ENCODE measurements at regions not wholly inside any gene's neighbourhood (a gene's known extent, or its start where the extent isn't known, plus 50 kb on each side); places are given as distances from the start of the nearest gene placed in this dataset.

- in situ Hi-C loops (cut with MboI; ENCODE audit: low sequenced_read_pairs), result no loop called here
- DNase-seq (ENCODE audit: low spot score in 2 of 2), result no peak
- Histone ChIP-seq H3K4me1 (peaks cover 12% of the 10 kb centered on the region), H3K9me3 (no peaks in the 10 kb centered on the region), H3K36me3 (replicated peaks) (no peaks in the 10 kb centered on the region), H3K4me3 (no peak overlapping the region), H3K27me3 (ENCODE audit: low read depth) (no peaks in the 10 kb centered on the region)
Observed at GRCh38 chr11:80810695-80811094, 1369.9 kb upstream of the TENM4 start.

DNA sequence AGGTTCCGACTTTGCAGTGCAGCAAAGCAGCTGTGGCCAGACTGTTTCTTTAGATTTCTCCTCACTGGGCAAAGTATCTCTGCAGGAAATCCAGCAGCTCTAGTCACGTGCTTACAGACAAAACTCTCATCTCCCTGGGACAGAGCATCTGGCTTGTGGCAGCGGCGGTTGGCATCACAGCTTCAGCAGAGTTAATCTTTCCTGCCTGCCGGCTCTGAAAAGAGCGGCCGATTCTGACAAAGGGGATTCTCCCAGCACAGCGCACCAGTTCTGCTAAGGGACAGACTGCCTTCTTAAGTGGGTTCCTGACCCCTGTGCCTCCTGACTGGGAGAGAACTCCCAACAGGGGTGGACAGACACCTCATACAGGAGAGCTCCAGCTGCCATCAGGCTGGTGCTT lies 1357.3 kb upstream of the TENM4 start:
- in situ Hi-C loops (cut with MboI; ENCODE audit: low sequenced_read_pairs), result no loop called here
- H3K27me3 ChIP-seq (ENCODE audit: low read depth), result no peaks in the 10 kb centered on the region
- no peaks in the 10 kb centered on the region for H3K36me3 ChIP-seq (replicated peaks)
- peaks cover 3% of the 10 kb centered on the region; the same call in 1 of the 2 replicates for H3K9me3 ChIP-seq
- DNase-seq (ENCODE audit: low spot score in 2 of 2), result no peak
- H3K4me1 ChIP-seq, result no peaks in the 10 kb centered on the region
- H3K4me3 ChIP-seq, result no peak overlapping the region

GRCh38 chr11:80783561-80783960 lies 1342.7 kb upstream of the TENM4 start:
- Histone ChIP-seq H3K36me3 (replicated peaks) (no peaks in the 10 kb centered on the region), H3K27me3 (ENCODE audit: low read depth) (no peaks in the 10 kb centered on the region), H3K4me1 (no peaks in the 10 kb centered on the region), H3K4me3 (no peak overlapping the region), H3K9me3 (no peaks in the 10 kb centered on the region)
- in situ Hi-C loops (cut with MboI; ENCODE audit: low sequenced_read_pairs), result no loop called here
- DNase-seq (ENCODE audit: low spot score in 2 of 2), result no peak

DNA sequence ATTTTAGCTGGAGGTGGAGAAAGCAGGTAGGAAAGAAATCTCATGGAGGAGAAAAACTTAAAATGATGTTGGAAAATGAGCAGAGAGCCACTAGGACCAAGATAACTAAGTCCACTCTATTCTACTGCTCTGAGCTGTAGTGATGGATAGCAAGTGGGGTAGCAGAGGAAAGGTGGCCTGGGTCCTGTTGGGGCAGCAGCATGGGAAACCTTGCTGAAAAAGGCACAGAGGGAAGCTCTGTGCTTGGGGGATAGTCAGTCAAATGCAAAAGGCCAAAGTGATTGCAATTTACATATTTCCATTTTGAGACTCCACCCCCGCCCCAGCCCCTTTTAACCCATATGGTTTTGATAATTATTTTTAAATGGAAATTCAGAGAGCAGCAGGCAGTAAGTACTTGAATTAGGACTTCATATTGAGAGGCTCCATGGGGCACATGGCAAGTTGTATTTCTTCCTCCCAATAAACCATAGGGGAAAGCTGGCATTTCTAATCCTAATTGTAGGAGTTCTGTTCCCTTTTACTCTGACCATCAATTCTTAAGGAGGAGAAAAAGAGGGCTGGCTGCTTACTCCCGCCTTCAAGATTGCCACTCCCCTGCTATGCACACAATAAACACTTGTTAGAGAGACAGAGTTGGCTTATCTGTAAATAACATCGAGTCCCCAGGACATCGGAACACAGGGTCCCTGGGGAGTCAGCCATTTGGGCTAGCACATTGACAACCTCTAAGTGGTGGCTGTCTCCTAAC lies 1341.5 kb upstream of the TENM4 start:
- H3K36me3 ChIP-seq (replicated peaks), result no peaks in the 10 kb centered on the region
- no peak overlapping the region for H3K4me3 ChIP-seq
- H3K9me3 ChIP-seq, result no peaks in the 10 kb centered on the region
- in situ Hi-C loops (cut with MboI; ENCODE audit: low sequenced_read_pairs), result no loop called here
- DNase-seq (ENCODE audit: low spot score in 2 of 2), result no peak
- H3K4me1 ChIP-seq, result no peaks in the 10 kb centered on the region
- H3K27me3 ChIP-seq (ENCODE audit: low read depth), result no peaks in the 10 kb centered on the region

- no peak overlapping the region for H3K4me3 ChIP-seq
- H3K9me3 ChIP-seq, result no peaks in the 10 kb centered on the region
- in situ Hi-C loops (cut with MboI; ENCODE audit: low sequenced_read_pairs), result no loop called here
- no peak for DNase-seq (ENCODE audit: low spot score in 2 of 2)
- no peaks in the 10 kb centered on the region for H3K27me3 ChIP-seq (ENCODE audit: low read depth)
- no peaks in the 10 kb centered on the region for H3K36me3 ChIP-seq (replicated peaks)
- H3K4me1 ChIP-seq, result no peaks in the 10 kb centered on the region
Observed at GRCh38 chr11:80779905-80780605, 1339.2 kb upstream of the TENM4 start.

DNA sequence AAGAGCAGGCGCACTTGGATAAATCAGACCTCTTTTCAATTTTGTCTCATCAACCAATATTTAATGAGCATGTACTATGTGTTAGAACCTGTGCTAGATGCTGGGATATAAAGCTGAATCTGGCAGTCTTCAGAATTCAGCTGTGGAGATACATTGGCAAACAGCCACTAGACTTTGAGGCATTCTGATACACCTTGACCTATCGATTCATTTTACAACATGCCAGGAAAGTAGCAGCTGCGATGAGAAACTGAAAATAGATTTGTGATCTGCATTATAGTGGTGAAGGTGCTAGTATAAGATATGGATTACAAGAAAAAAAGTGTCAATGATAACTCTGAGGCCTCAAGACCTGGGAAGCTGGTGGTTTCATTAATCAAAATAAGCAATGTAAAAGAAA lies 1338.1 kb upstream of the TENM4 start:
- no peaks in the 10 kb centered on the region for H3K36me3 ChIP-seq (replicated peaks)
- in situ Hi-C loops (cut with MboI; ENCODE audit: low sequenced_read_pairs), result no loop called here
- no peak for DNase-seq (ENCODE audit: low spot score in 2 of 2)
- no peaks in the 10 kb centered on the region for H3K4me1 ChIP-seq
- no peak overlapping the region for H3K4me3 ChIP-seq
- H3K27me3 ChIP-seq (ENCODE audit: low read depth), result no peaks in the 10 kb centered on the region
- H3K9me3 ChIP-seq, result no peaks in the 10 kb centered on the region

- H3K4me3 ChIP-seq, result no peak overlapping the region
- no peaks in the 10 kb centered on the region for H3K4me1 ChIP-seq
- no peaks in the 10 kb centered on the region for H3K27me3 ChIP-seq (ENCODE audit: low read depth)
- no peaks in the 10 kb centered on the region for H3K36me3 ChIP-seq (replicated peaks)
- H3K9me3 ChIP-seq, result no peaks in the 10 kb centered on the region
- no peak for DNase-seq (ENCODE audit: low spot score in 2 of 2)
- in situ Hi-C loops (cut with MboI; ENCODE audit: low sequenced_read_pairs), result no loop called here
Observed at GRCh38 chr11:80778432-80778831, 1337.6 kb upstream of the TENM4 start.

- Histone ChIP-seq H3K4me1 (no peaks in the 10 kb centered on the region), H3K4me3 (no peak overlapping the region), H3K36me3 (replicated peaks) (no peaks in the 10 kb centered on the region), H3K9me3 (no peaks in the 10 kb centered on the region), H3K27me3 (ENCODE audit: low read depth) (no peaks in the 10 kb centered on the region)
- DNase-seq (ENCODE audit: low spot score in 2 of 2), result peak in 1 of 2 experiments; percentile 9
- in situ Hi-C loops (cut with MboI; ENCODE audit: low sequenced_read_pairs), result no loop called here
Observed at GRCh38 chr11:80773919-80774318, 1333.1 kb upstream of the TENM4 start.

- H3K36me3 ChIP-seq (replicated peaks), result no peaks in the 10 kb centered on the region
- no peaks in the 10 kb centered on the region for H3K9me3 ChIP-seq
- H3K27me3 ChIP-seq (ENCODE audit: low read depth), result no peaks in the 10 kb centered on the region
- in situ Hi-C loops (cut with MboI; ENCODE audit: low sequenced_read_pairs), result no loop called here
- DNase-seq (ENCODE audit: low spot score in 2 of 2), result no peak
- H3K4me1 ChIP-seq, result no peaks in the 10 kb centered on the region
- no peak overlapping the region for H3K4me3 ChIP-seq
Observed at GRCh38 chr11:80771017-80771416, 1330.2 kb upstream of the TENM4 start.

GRCh38 chr11:80758787-80759186 lies 1318.0 kb upstream of the TENM4 start:
- DNase-seq (ENCODE audit: low spot score in 2 of 2), result no peak
- Histone ChIP-seq H3K36me3 (replicated peaks) (no peaks in the 10 kb centered on the region), H3K4me3 (no peak overlapping the region), H3K4me1 (no peaks in the 10 kb centered on the region), H3K27me3 (ENCODE audit: low read depth) (no peaks in the 10 kb centered on the region), H3K9me3 (no peaks in the 10 kb centered on the region)
- in situ Hi-C loops (cut with MboI; ENCODE audit: low sequenced_read_pairs), result no loop called here

DNA sequence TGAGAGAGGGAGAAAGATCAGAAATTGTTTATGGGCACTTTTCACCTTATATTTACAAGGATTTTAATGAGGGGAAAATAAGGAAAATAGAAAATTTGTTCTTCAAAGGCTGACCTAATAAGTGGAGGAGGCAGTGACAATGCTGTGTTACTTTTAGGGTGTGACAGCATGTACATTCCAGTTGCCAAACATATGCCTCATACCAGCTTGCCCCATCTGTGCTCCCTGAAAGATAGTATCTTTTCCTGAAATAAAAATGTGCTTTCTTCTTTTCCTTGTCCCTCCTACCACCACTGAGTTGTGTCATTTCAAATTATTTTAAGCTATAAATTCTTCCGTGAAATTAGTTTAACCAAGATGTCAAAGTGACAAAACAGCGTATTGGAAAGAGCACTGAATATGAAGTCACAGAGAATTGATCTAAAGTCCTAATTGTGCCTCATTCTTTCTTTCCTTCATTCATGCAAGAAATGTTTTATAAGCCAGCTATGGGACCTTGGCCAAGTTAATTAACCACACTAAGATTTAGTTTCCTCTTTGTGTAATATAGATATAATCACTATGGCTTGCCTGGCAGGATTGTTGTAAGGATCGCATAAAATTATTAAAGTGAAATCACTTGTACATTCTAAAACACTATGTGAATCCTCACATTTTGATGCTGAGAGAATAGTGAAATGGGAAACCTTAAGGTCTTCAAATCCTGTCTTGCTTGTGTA lies 1307.5 kb upstream of the TENM4 start:
- H3K36me3 ChIP-seq (replicated peaks), result no peaks in the 10 kb centered on the region
- no peaks in the 10 kb centered on the region for H3K27me3 ChIP-seq (ENCODE audit: low read depth)
- no peak overlapping the region for H3K4me3 ChIP-seq
- no peaks in the 10 kb centered on the region for H3K9me3 ChIP-seq
- in situ Hi-C loops (cut with MboI; ENCODE audit: low sequenced_read_pairs), result no loop called here
- no peaks in the 10 kb centered on the region; the same call in 1 of the 2 replicates for H3K4me1 ChIP-seq
- no peak for DNase-seq (ENCODE audit: low spot score in 2 of 2)

DNA sequence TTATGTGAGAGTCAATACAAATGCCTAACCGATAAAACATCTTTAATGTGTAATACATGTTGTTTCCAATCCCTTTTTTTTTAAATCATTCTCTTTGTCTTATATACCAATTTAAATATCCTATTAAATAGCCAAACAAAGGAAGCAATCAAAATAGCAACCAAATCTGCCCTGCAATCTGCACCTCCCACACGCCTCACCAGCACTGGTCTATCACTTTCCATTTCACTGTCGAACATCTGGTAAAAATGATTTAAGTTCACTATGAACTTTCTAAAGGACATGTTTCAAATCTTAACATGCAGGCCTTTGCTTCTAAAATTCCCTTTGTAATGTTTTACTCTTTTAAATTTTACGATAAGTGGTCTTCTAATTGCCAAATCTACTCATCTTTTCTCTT lies 1305.5 kb upstream of the TENM4 start:
- H3K9me3 ChIP-seq, result no peaks in the 10 kb centered on the region
- no peaks in the 10 kb centered on the region for H3K27me3 ChIP-seq (ENCODE audit: low read depth)
- no peak overlapping the region for H3K4me3 ChIP-seq
- in situ Hi-C loops (cut with MboI; ENCODE audit: low sequenced_read_pairs), result no loop called here
- DNase-seq (ENCODE audit: low spot score in 2 of 2), result no peak
- H3K4me1 ChIP-seq, result no peaks in the 10 kb centered on the region; the same call in 1 of the 2 replicates
- no peaks in the 10 kb centered on the region for H3K36me3 ChIP-seq (replicated peaks)

- no peak for DNase-seq (ENCODE audit: low spot score in 2 of 2)
- Histone ChIP-seq H3K9me3 (no peaks in the 10 kb centered on the region), H3K27me3 (ENCODE audit: low read depth) (no peaks in the 10 kb centered on the region), H3K4me3 (no peak overlapping the region), H3K4me1 (no peaks in the 10 kb centered on the region; the same call in 1 of the 2 replicates), H3K36me3 (replicated peaks) (no peaks in the 10 kb centered on the region)
- in situ Hi-C loops (cut with MboI; ENCODE audit: low sequenced_read_pairs), result no loop called here
Observed at GRCh38 chr11:80745416-80745815, 1304.6 kb upstream of the TENM4 start.

- no peak for DNase-seq (ENCODE audit: low spot score in 2 of 2)
- in situ Hi-C loops (cut with MboI; ENCODE audit: low sequenced_read_pairs), result no loop called here
Observed at GRCh38 chr11:80733790-80734189, 1293.0 kb upstream of the TENM4 start.

More at GRCh38 chr11:80733790-80734189, 1293.0 kb upstream of the TENM4 start:
- Histone ChIP-seq H3K4me1 (no peaks in the 10 kb centered on the region), H3K9me3 (no peaks in the 10 kb centered on the region), H3K36me3 (replicated peaks) (no peaks in the 10 kb centered on the region), H3K27me3 (ENCODE audit: low read depth) (no peaks in the 10 kb centered on the region), H3K4me3 (no peak overlapping the region)

Measured in HAP-1 (cell line).